ENCODE measurements at regions not wholly inside any gene's neighbourhood (a gene's known extent, or its start where the extent isn't known, plus 50 kb on each side); places are given as distances from the start of the nearest gene placed in this dataset.

DNA sequence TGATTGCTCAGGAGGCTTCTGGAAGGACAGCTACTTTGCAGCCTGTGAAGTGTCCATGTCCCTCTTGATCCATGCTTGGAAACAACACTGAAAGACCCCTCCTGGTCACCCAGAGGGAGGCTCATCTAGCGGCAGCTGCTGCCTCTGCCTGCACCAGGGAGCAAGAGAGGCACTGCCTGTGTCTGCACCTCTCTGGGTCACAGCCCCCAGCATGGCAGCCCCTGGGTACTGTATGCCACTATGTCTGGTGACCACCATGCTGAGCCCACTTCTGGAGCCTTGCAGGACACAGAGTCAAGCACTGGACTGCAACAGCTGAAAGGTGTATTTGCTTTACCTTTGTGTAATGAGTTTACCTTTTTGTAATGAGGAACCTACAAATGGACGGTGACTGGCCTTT lies 186.3 kb upstream of the MYT1L start:
- no peak for TF ChIP-seq POLR2A (IDR thresholded peaks at IDR 0.05)
- TF ChIP-seq, protein P1, sequence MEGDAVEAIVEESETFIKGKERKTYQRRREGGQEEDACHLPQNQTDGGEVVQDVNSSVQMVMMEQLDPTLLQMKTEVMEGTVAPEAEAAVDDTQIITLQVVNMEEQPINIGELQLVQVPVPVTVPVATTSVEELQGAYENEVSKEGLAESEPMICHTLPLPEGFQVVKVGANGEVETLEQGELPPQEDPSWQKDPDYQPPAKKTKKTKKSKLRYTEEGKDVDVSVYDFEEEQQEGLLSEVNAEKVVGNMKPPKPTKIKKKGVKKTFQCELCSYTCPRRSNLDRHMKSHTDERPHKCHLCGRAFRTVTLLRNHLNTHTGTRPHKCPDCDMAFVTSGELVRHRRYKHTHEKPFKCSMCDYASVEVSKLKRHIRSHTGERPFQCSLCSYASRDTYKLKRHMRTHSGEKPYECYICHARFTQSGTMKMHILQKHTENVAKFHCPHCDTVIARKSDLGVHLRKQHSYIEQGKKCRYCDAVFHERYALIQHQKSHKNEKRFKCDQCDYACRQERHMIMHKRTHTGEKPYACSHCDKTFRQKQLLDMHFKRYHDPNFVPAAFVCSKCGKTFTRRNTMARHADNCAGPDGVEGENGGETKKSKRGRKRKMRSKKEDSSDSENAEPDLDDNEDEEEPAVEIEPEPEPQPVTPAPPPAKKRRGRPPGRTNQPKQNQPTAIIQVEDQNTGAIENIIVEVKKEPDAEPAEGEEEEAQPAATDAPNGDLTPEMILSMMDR (IDR thresholded peaks at IDR 0.05 in 8 of 11, conservative IDR thresholded peaks at IDR 0.05 in 3 of 11): no peak

Data from spleen (tissue), 7 donors.